SH-SY5Y (cell line): ENCODE measurements at regions not wholly inside any gene's neighbourhood (a gene's known extent, or its start where the extent isn't known, plus 50 kb on each side); places are given as distances from the start of the nearest gene placed in this dataset.

Experiments used
- GATA2 ChIP-seq: IDR thresholded peaks from 2 replicates; pipeline ENCODE4 v1.6.1; 2011; ENCODE audit warnings: mild to moderate bottlenecking, low read depth, low read length
- GATA3 ChIP-seq: IDR thresholded peaks from 2 replicates; pipeline ENCODE4 v1.6.1; 2011; ENCODE audit warnings: low read depth, mild to moderate bottlenecking, low read length, moderate library complexity

DNA sequence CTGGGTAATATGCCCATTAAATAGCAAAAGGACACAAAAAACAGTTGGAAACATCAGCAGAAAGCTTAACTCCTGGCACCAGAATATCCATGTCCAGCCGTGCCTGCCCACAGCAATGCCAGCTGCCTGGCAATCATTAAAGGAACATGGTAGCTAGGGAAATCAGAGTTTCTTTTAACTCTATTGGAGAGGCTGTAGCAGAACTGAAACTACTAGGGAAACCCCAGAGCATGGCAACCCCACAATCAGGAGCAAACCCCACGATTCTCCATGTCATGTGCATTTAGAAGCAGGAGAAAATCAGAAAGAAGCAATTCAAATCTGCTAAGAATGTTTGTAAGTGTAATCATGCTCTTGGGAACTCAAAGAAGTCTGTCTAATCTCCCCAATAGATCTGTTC, 409.0 kb upstream of the SMIM21 start:
- no peak for TF ChIP-seq GATA2
- no peak for TF ChIP-seq GATA3
